ENCODE measurements at regions not wholly inside any gene's neighbourhood (a gene's known extent, or its start where the extent isn't known, plus 50 kb on each side); places are given as distances from the start of the nearest gene placed in this dataset.

DNA sequence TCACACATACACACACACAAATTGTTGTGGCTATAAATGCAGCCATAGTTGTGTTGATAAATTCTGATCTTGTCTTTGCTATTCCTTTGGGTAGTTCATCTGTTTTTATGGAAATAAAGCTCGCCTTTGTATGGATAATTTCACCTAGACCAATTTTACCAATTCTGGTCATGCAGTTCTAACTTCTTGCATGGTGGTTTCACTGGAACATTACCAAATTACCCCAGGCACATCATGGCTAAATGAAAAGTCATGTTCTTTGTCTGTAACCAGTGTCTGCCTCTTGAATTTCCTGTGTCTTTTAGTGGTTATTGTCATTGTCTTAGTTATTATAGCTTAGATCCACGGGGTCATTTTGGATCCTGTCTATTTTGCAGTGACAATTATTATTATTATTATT is 50.3 kb upstream of the TMC1 start:
- intact Hi-C loops (cut with micrococcal nuclease): no loop called here
- no peak overlapping the region for H2AFZ ChIP-seq (ENCODE audit: low read depth, low read length)
- H3K79me2 ChIP-seq (ENCODE audit: control insufficient read depth, insufficient read depth, low read length): no peaks in the 10 kb centered on the region
- FAIRE-seq (no peak), ATAC-seq (no peak), DNase-seq (ENCODE audit: extremely low read depth in 1 of 4, low spot score in 3 of 4) (no peak)
- H3K9me1 ChIP-seq (ENCODE audit: control insufficient read depth, insufficient read depth, low read length): no peaks in the 10 kb centered on the region
- ChIA-PET CTCF (ENCODE audit: low intra/inter-chr PET ratio) (no interaction called here), POLR2A (no interaction called here)
- H3K27me3 ChIP-seq (ENCODE audit: control insufficient read depth in 2 of 2, insufficient read depth in 2 of 2, low read length in 2 of 2): no peaks in the 10 kb centered on the region; a peak in 2 of 5 replicates
- no peak for TF ChIP-seq SIN3A (IDR thresholded peaks at IDR 0.05; ENCODE audit: borderline replicate concordance in 2 of 2, control insufficient read depth in 1 of 2, low read depth in 2 of 2, low read length in 2 of 2)
- no peak for TF ChIP-seq CBFB (CRISPR knock-in tag; IDR thresholded peaks at IDR 0.05)
- no peak for TF ChIP-seq ZNF445 (CRISPR knock-in tag; IDR thresholded peaks at IDR 0.05; ENCODE audit: low read depth)
- TF ChIP-seq NFYB (IDR thresholded peaks at IDR 0.05; ENCODE audit: extremely low read depth, insufficient read length): no peak
- H3K9me3 ChIP-seq (replicated peaks; ENCODE audit: control insufficient read depth, insufficient read depth, low read depth, low read length): no peaks in the 10 kb centered on the region
- H3K9ac ChIP-seq (ENCODE audit: insufficient read depth in 1 of 2, low read depth in 2 of 2, low read length in 2 of 2): no peak overlapping the region
- H4K20me1 ChIP-seq (replicated peaks; ENCODE audit: control insufficient read depth, insufficient read depth, low read length): no peaks in the 10 kb centered on the region
- WGBS (ENCODE audit: insufficient coverage, low coverage, missing lambda C conversion rate): 17% methylated on average over 2 of the region's 2 CpGs
- no peak overlapping the region for H3K4me2 ChIP-seq (ENCODE audit: insufficient read depth, low read length)
- H3K36me3 ChIP-seq (ENCODE audit: control insufficient read depth, insufficient read depth, low read length): no peaks in the 10 kb centered on the region
- H3K4me3 ChIP-seq: no peak overlapping the region
- H3K4me1 ChIP-seq (replicated peaks in 1 of 2; ENCODE audit: control insufficient read depth in 2 of 2, insufficient read depth in 2 of 2, low read length in 2 of 2): no peaks in the 10 kb centered on the region
- no TSS peak for BruUV-seq (replicated peaks)
- in situ Hi-C loops (cut with MboI): no loop called here
- H3K27ac ChIP-seq (ENCODE audit: extremely low read depth, low read depth, low read length): no peak overlapping the region

GRCh38 chr9:72467766-72468738 is 53.4 kb upstream of the TMC1 start:
- Histone ChIP-seq H2AFZ (ENCODE audit: low read depth, low read length) (no peak overlapping the region), H3K4me3 (no peak overlapping the region), H3K27ac (ENCODE audit: extremely low read depth, low read depth, low read length) (no peak overlapping the region), H3K79me2 (ENCODE audit: control insufficient read depth, insufficient read depth, low read length) (no peaks in the 10 kb centered on the region), H3K9me3 (replicated peaks; ENCODE audit: control insufficient read depth, insufficient read depth, low read depth, low read length) (no peaks in the 10 kb centered on the region), H3K9ac (ENCODE audit: insufficient read depth in 1 of 2, low read depth in 2 of 2, low read length in 2 of 2) (no peak overlapping the region), H3K27me3 (ENCODE audit: control insufficient read depth in 2 of 2, insufficient read depth in 2 of 2, low read length in 2 of 2) (no peaks in the 10 kb centered on the region; a peak in 2 of 5 replicates), H4K20me1 (replicated peaks; ENCODE audit: control insufficient read depth, insufficient read depth, low read length) (no peaks in the 10 kb centered on the region), H3K4me2 (ENCODE audit: insufficient read depth, low read length) (no peak overlapping the region), H3K36me3 (ENCODE audit: control insufficient read depth, insufficient read depth, low read length) (no peaks in the 10 kb centered on the region), H3K9me1 (ENCODE audit: control insufficient read depth, insufficient read depth, low read length) (no peaks in the 10 kb centered on the region), H3K4me1 (replicated peaks in 1 of 2; ENCODE audit: control insufficient read depth in 2 of 2, insufficient read depth in 2 of 2, low read length in 2 of 2) (no peaks in the 10 kb centered on the region)
- POLR2A ChIA-PET: no interaction called here
- in situ Hi-C loops (cut with MboI): no loop called here
- intact Hi-C loops (cut with micrococcal nuclease): loop anchor here (5.0 kb wide), 1 partner anchor 74 kb away; no protein-coding TSS in a partner anchor
- DNase-seq (ENCODE audit: extremely low read depth in 1 of 4, low spot score in 3 of 4): peak in 1 of 4 experiments; percentile 2
- CTCF ChIA-PET (ENCODE audit: low intra/inter-chr PET ratio): no interaction called here
- FAIRE-seq: no peak
- 4% methylated on average over 8 of the region's 8 CpGs for WGBS (ENCODE audit: insufficient coverage, low coverage, missing lambda C conversion rate)
- BruUV-seq (replicated peaks): no TSS peak
- ATAC-seq: no peak
- TF ChIP-seq, protein P1, sequence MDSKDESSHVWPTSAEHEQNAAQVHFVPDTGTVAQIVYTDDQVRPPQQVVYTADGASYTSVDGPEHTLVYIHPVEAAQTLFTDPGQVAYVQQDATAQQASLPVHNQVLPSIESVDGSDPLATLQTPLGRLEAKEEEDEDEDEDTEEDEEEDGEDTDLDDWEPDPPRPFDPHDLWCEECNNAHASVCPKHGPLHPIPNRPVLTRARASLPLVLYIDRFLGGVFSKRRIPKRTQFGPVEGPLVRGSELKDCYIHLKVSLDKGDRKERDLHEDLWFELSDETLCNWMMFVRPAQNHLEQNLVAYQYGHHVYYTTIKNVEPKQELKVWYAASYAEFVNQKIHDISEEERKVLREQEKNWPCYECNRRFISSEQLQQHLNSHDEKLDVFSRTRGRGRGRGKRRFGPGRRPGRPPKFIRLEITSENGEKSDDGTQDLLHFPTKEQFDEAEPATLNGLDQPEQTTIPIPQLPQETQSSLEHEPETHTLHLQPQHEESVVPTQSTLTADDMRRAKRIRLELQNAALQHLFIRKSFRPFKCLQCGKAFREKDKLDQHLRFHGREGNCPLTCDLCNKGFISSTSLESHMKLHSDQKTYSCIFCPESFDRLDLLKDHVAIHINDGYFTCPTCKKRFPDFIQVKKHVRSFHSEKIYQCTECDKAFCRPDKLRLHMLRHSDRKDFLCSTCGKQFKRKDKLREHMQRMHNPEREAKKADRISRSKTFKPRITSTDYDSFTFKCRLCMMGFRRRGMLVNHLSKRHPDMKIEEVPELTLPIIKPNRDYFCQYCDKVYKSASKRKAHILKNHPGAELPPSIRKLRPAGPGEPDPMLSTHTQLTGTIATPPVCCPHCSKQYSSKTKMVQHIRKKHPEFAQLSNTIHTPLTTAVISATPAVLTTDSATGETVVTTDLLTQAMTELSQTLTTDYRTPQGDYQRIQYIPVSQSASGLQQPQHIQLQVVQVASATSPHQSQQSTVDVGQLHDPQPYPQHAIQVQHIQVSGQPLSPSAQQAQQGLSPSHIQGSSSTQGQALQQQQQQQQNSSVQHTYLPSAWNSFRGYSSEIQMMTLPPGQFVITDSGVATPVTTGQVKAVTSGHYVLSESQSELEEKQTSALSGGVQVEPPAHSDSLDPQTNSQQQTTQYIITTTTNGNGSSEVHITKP (IDR thresholded peaks at IDR 0.05; ENCODE audit: partially characterized antibody): peak; percentile 46
- TF ChIP-seq CBFA2T3 (IDR thresholded peaks at IDR 0.05) (peak; percentile 25), FOS (IDR thresholded peaks at IDR 0.05; ENCODE audit: extremely low read depth, insufficient read length) (no peak)

All from K562 (cell line).